ENCODE measurements at regions not wholly inside any gene's neighbourhood (a gene's known extent, or its start where the extent isn't known, plus 50 kb on each side); places are given as distances from the start of the nearest gene placed in this dataset.

- SMC1A ChIA-PET (ENCODE audit: uncharacterized antibody, unreplicated experiment), result no interaction called here
- FAIRE-seq, result no peak
These were observed 242.1 kb downstream of the GLI2 start for GRCh38 chr2:120977582-120978358.

More at GRCh38 chr2:120977582-120978358, 242.1 kb downstream of the GLI2 start:
- intact Hi-C loops (cut with micrococcal nuclease; ENCODE audit: unreplicated experiment), result no loop called here
- Histone ChIP-seq H3K36me3 (ENCODE audit: control insufficient read depth in 2 of 2, insufficient read depth in 2 of 2, low read length in 1 of 2) (no peaks in the 10 kb centered on the region), H3K27ac (ENCODE audit: control insufficient read depth, insufficient read depth) (no peak overlapping the region), H3K27me3 (replicated peaks in 1 of 2; ENCODE audit: control insufficient read depth in 2 of 2, insufficient read depth in 2 of 2, low read length in 1 of 2) (no peaks in the 10 kb centered on the region), H3K9ac (ENCODE audit: control insufficient read depth, insufficient read depth, low read length) (no peak overlapping the region), H3K4me3 (no peak overlapping the region), H4K20me1 (ENCODE audit: control insufficient read depth, insufficient read depth) (no peaks in the 10 kb centered on the region), H3K4me1 (ENCODE audit: control insufficient read depth, insufficient read depth, low read length) (no peaks in the 10 kb centered on the region), H3K79me2 (ENCODE audit: control insufficient read depth, insufficient read depth, low read length) (no peaks in the 10 kb centered on the region), H2AFZ (ENCODE audit: control insufficient read depth, low read depth, low read length) (no peak overlapping the region), H3K9me3 (replicated peaks; ENCODE audit: control insufficient read depth, insufficient read depth, low read length) (no peaks in the 10 kb centered on the region), H3K4me2 (ENCODE audit: control insufficient read depth, insufficient read depth) (no peak overlapping the region)
- RAD21 ChIA-PET (ENCODE audit: unreplicated experiment), result no interaction called here
- in situ Hi-C loops (cut with MboI), result no loop called here
- CTCF ChIA-PET, result no interaction called here
- BruUV-seq (replicated peaks), result no TSS peak
- DNase-seq (ENCODE audit: low read depth, low spot score), result no peak
- no peak for TF ChIP-seq NFYA (IDR thresholded peaks at IDR 0.05; ENCODE audit: borderline replicate concordance, low read depth, low read length)
- TF ChIP-seq MEF2A (IDR thresholded peaks at IDR 0.05; ENCODE audit: insufficient read depth, low read depth, low read length), result no peak
- TF ChIP-seq STAT3 (IDR thresholded peaks at IDR 0.05; ENCODE audit: low read depth, low read length), result no peak
- TF ChIP-seq ZNF217 (IDR thresholded peaks at IDR 0.05), result no peak
- no peak for TF ChIP-seq HDAC6 (IDR thresholded peaks at IDR 0.05; ENCODE audit: unreplicated experiment)
- TF ChIP-seq CREM (IDR thresholded peaks at IDR 0.05; ENCODE audit: low read depth), result no peak
- TF ChIP-seq ZBTB11 (CRISPR knock-in tag; IDR thresholded peaks at IDR 0.05), result no peak
- TF ChIP-seq, protein P1, sequence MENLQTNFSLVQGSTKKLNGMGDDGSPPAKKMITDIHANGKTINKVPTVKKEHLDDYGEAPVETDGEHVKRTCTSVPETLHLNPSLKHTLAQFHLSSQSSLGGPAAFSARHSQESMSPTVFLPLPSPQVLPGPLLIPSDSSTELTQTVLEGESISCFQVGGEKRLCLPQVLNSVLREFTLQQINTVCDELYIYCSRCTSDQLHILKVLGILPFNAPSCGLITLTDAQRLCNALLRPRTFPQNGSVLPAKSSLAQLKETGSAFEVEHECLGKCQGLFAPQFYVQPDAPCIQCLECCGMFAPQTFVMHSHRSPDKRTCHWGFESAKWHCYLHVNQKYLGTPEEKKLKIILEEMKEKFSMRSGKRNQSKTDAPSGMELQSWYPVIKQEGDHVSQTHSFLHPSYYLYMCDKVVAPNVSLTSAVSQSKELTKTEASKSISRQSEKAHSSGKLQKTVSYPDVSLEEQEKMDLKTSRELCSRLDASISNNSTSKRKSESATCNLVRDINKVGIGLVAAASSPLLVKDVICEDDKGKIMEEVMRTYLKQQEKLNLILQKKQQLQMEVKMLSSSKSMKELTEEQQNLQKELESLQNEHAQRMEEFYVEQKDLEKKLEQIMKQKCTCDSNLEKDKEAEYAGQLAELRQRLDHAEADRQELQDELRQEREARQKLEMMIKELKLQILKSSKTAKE (IDR thresholded peaks at IDR 0.05; ENCODE audit: low read depth, poor library complexity, severe bottlenecking), result no peak
- TF ChIP-seq RCOR1 (conservative IDR thresholded peaks at IDR 0.05; ENCODE audit: low read depth, low read length), result no peak
- no peak for TF ChIP-seq BMI1 (IDR thresholded peaks at IDR 0.05; ENCODE audit: borderline replicate concordance)
- no peak for TF ChIP-seq NFYB (IDR thresholded peaks at IDR 0.05; ENCODE audit: insufficient read depth, low read depth, low read length)
- no peak for ATAC-seq
- POLR2A ChIA-PET, result no interaction called here
- 41% methylated on average over 25 of the region's 25 CpGs for WGBS (ENCODE audit: insufficient coverage, insufficient replicate concordance, low lambda C conversion rate, missing lambda C conversion rate)
